SH-SY5Y (cell line): ENCODE measurements at regions not wholly inside any gene's neighbourhood (a gene's known extent, or its start where the extent isn't known, plus 50 kb on each side); places are given as distances from the start of the nearest gene placed in this dataset.

ENCODE experiments used
- GATA2 ChIP-seq: IDR thresholded peaks from 2 replicates; pipeline ENCODE4 v1.6.1; 2011; ENCODE audit warnings: mild to moderate bottlenecking, low read depth, low read length
- GATA3 ChIP-seq: IDR thresholded peaks from 2 replicates; pipeline ENCODE4 v1.6.1; 2011; ENCODE audit warnings: low read depth, mild to moderate bottlenecking, low read length, moderate library complexity

- TF ChIP-seq GATA2 (no peak), GATA3 (no peak)
These were observed 1269.6 kb upstream of the CITED2 start for GRCh38 chr6:140644017-140644416.
